GDM1 (cell line): ENCODE measurements at regions not wholly inside any gene's neighbourhood (a gene's known extent, or its start where the extent isn't known, plus 50 kb on each side); places are given as distances from the start of the nearest gene placed in this dataset.

ENCODE experiments used
- DNase-seq: peaks from one replicate; lab custom pipeline; 2025; lab: John Stamatoyannopoulos, UW

- DNase-seq = no peak
Observed at GRCh38 chr2:217440000-217440399, 562.8 kb downstream of the TNS1 start.

- DNase-seq = no peak
Observed at GRCh38 chr2:217438821-217439220, 564.0 kb downstream of the TNS1 start.

GRCh38 chr2:217438136-217438535 lies 564.7 kb downstream of the TNS1 start:
- DNase-seq = no peak

- DNase-seq = no peak
Observed at GRCh38 chr2:217437290-217437870, 565.4 kb downstream of the TNS1 start.

GRCh38 chr2:217436386-217436785 lies 566.4 kb downstream of the TNS1 start:
- DNase-seq = no peak

- no peak for DNase-seq
Observed at GRCh38 chr2:217434180-217434975, 568.4 kb downstream of the TNS1 start.

- DNase-seq = no peak
Observed at GRCh38 chr2:217433522-217433921, 569.3 kb downstream of the TNS1 start.

GRCh38 chr2:217431577-217432269 lies 571.1 kb downstream of the TNS1 start:
- DNase-seq = no peak

- DNase-seq = no peak
Observed at GRCh38 chr2:217430916-217431576, 571.2 kb upstream of the TNP1 start.

- no peak for DNase-seq
Observed at GRCh38 chr2:217429981-217430500, 570.2 kb upstream of the TNP1 start.

GRCh38 chr2:217421834-217422233 lies 562.0 kb upstream of the TNP1 start:
- no peak for DNase-seq

- DNase-seq = no peak
Observed at GRCh38 chr2:217420854-217421253, 561.0 kb upstream of the TNP1 start.

GRCh38 chr2:217419055-217419671 lies 559.3 kb upstream of the TNP1 start:
- no peak for DNase-seq

- no peak for DNase-seq
Observed at GRCh38 chr2:217418544-217418943, 558.7 kb upstream of the TNP1 start.

GRCh38 chr2:217418090-217418489 lies 558.2 kb upstream of the TNP1 start:
- DNase-seq = no peak

- no peak for DNase-seq
Observed at GRCh38 chr2:217417536-217417935, 557.7 kb upstream of the TNP1 start.

GRCh38 chr2:217415316-217415715 lies 555.5 kb upstream of the TNP1 start:
- DNase-seq = no peak

GRCh38 chr2:217414429-217414828 lies 554.6 kb upstream of the TNP1 start:
- no peak for DNase-seq

GRCh38 chr2:217413193-217413592 lies 553.3 kb upstream of the TNP1 start:
- DNase-seq = no peak

GRCh38 chr2:217412721-217413120 lies 552.9 kb upstream of the TNP1 start:
- no peak for DNase-seq

GRCh38 chr2:217412277-217412676 lies 552.4 kb upstream of the TNP1 start:
- no peak for DNase-seq

GRCh38 chr2:217410681-217410960 lies 550.8 kb upstream of the TNP1 start:
- no peak for DNase-seq
